ENCODE measurements at regions not wholly inside any gene's neighbourhood (a gene's known extent, or its start where the extent isn't known, plus 50 kb on each side); places are given as distances from the start of the nearest gene placed in this dataset.

GRCh38 chr6:47151232-47151898, 109.2 kb upstream of the ADGRF1 start:
- TF ChIP-seq CTCF (IDR thresholded peaks at IDR 0.05; ENCODE audit: extremely low read depth in 1 of 2, insufficient read depth in 1 of 2, low read depth in 1 of 2, low read length in 2 of 2) = no peak
- TF ChIP-seq POLR2A (IDR thresholded peaks at IDR 0.05; ENCODE audit: low read depth, low read length) = no peak
- TF ChIP-seq EZH2 (IDR thresholded peaks at IDR 0.05; ENCODE audit: borderline replicate concordance, low read depth, low read length, severe bottlenecking) = no peak
- TF ChIP-seq MAX (IDR thresholded peaks at IDR 0.05; ENCODE audit: insufficient read depth, insufficient read length) = no peak
- TF ChIP-seq FOS (IDR thresholded peaks at IDR 0.05; ENCODE audit: borderline replicate concordance, insufficient read depth, low read length) = no peak
- TF ChIP-seq GATA2 (IDR thresholded peaks at IDR 0.05; ENCODE audit: insufficient read depth, insufficient read length, low read depth, low read length) = no peak
- no peak for TF ChIP-seq POLR2AphosphoS5 (IDR thresholded peaks at IDR 0.05; ENCODE audit: insufficient read depth, low read depth, low read length)
- TF ChIP-seq JUN (IDR thresholded peaks at IDR 0.05; ENCODE audit: borderline replicate concordance, insufficient read depth, insufficient read length, low read depth) = no peak
- no peak for TF ChIP-seq MYC (IDR thresholded peaks at IDR 0.05; ENCODE audit: low read depth, low read length)
